ENCODE measurements at regions not wholly inside any gene's neighbourhood (a gene's known extent, or its start where the extent isn't known, plus 50 kb on each side); places are given as distances from the start of the nearest gene placed in this dataset.
A peak's percentile ranks its signal among the peaks of the same experiment; 100 is the strongest.
"Not testable (repeated sequence)": the region's sequence is repeated elsewhere in the genome, so short reads cannot be mapped to it uniquely, and the experiment has no call there.

DNA sequence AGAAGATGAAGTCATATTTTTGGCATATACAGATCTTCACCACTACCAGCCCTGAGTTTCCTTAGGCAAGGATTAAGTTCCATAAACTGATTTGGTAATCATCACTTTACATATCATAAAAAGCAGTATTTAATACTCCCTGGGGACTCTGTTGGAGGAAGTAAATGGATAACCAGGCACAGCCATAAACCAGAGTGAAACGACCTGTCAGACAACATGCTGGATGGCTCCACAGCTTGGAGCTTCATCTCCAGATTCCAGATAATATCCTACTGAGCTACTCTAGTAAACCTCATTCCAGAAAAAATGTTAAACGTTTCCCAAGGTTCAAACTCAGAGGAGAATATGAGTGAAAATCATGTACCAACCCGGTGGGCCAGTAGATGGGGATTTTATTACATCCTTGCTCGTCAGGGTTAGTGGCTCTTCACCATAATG lies 109.2 kb downstream of the BASP1 start:
- no peak overlapping the region for H3K4me3 ChIP-seq (ENCODE audit: low read depth, low read length)
- peak; percentile 81 for DNase-seq (ENCODE audit: low read depth)
- TF ChIP-seq, protein P1, sequence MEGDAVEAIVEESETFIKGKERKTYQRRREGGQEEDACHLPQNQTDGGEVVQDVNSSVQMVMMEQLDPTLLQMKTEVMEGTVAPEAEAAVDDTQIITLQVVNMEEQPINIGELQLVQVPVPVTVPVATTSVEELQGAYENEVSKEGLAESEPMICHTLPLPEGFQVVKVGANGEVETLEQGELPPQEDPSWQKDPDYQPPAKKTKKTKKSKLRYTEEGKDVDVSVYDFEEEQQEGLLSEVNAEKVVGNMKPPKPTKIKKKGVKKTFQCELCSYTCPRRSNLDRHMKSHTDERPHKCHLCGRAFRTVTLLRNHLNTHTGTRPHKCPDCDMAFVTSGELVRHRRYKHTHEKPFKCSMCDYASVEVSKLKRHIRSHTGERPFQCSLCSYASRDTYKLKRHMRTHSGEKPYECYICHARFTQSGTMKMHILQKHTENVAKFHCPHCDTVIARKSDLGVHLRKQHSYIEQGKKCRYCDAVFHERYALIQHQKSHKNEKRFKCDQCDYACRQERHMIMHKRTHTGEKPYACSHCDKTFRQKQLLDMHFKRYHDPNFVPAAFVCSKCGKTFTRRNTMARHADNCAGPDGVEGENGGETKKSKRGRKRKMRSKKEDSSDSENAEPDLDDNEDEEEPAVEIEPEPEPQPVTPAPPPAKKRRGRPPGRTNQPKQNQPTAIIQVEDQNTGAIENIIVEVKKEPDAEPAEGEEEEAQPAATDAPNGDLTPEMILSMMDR (IDR thresholded peaks at IDR 0.05; ENCODE audit: control insufficient read depth, extremely low read depth, insufficient read depth): no peak

DNA sequence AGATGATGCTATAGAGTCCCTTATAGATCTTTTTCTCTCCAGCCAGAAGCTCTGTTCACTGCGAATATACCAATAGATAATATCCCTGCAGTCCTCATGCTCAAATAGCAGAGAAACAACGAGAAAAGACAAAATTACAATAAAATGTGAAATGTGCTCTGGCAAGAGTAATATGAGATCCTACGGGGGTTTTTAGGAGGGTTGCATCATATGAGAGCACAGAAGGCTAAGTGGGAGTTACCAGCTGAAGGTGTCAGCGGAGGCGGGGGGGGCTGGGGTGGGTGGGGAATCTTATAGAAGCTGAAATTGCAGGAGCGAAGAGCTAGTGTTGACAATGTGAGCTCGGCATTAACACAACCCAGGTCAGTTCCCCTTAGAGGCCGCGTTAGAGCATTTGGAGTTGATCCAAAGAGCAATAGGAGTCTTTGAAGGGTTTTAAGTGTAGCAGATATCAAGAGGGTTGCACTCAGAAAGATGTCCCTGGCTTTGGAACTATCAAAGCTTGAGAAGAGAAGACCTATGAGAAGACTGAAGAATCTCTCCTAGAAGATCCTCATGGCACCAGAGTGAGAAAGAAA lies 109.7 kb downstream of the BASP1 start:
- TF ChIP-seq, protein P1 (IDR thresholded peaks at IDR 0.05; ENCODE audit: control insufficient read depth, extremely low read depth, insufficient read depth): no peak
- no peak overlapping the region for H3K4me3 ChIP-seq (ENCODE audit: low read depth, low read length)
- no peak for DNase-seq (ENCODE audit: low read depth)

DNA sequence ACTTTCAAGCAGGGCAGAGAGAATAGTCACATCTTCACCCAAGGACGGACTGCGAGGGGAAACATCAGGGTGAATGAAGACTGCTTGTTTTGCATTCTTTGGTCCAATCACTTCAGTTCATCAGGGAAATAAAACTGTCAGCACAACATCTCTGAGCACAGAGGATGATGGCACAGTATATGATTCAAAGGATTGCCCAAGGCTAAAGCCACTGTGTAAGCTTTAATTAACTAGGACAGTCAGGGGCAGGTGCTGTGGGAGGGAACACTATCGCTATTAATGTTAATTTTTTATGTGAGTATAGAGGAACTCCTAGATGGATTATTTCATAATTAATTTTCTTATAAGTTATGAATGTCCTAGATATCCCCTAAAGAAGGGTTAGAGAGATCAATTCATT lies 112.1 kb downstream of the BASP1 start:
- H3K4me3 ChIP-seq (ENCODE audit: low read depth, low read length): no peak overlapping the region
- TF ChIP-seq, protein P1 (IDR thresholded peaks at IDR 0.05; ENCODE audit: control insufficient read depth, extremely low read depth, insufficient read depth): no peak
- DNase-seq (ENCODE audit: low read depth): no peak

- TF ChIP-seq, protein P1 (IDR thresholded peaks at IDR 0.05; ENCODE audit: control insufficient read depth, extremely low read depth, insufficient read depth): no peak
- peak; percentile 35 for DNase-seq (ENCODE audit: low read depth)
- H3K4me3 ChIP-seq (ENCODE audit: low read depth, low read length): no peak overlapping the region
Observed at GRCh38 chr5:17330386-17330785, 113.0 kb downstream of the BASP1 start.

DNA sequence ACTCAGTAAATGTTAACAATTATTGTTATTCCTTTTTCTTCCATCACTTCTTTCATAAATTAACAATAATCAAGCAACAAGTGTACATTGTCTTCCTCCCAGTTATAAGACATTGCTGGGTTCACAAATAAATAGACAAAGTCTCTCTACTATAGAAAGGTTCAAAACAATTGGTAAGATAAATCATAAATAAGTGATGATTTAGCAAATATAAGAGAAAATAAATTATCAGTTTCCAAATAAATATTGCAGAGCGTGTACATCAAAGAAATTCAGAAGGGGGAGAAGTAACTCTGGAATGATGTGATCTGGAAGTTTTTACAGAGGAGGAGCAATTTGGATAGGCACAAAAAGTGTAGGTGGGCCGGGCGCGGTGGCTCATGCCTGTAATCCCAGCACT lies 114.2 kb downstream of the BASP1 start:
- TF ChIP-seq, protein P1 (IDR thresholded peaks at IDR 0.05; ENCODE audit: control insufficient read depth, extremely low read depth, insufficient read depth): no peak
- no peak for DNase-seq (ENCODE audit: low read depth)
- H3K4me3 ChIP-seq (ENCODE audit: low read depth, low read length): no peak overlapping the region

DNA sequence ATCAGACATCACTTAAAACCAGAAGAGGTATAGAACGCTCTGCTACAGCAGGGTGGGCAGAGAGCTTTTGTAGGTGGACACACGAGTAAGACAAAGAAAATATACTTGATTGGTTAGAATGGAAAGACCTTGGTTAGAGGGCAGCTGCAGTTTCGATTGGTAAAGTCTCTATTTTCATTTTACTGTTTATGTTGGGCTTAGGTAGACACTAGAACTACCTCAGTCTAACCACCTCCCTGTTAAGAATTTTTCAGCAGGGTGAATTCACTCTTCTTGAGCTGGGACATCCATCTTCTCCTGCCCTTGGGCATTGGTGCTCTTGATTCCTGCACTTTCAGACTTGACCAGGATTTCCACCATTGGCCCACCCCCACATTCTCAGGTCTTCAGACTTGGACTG lies 116.3 kb downstream of the BASP1 start:
- TF ChIP-seq, protein P1 (IDR thresholded peaks at IDR 0.05; ENCODE audit: control insufficient read depth, extremely low read depth, insufficient read depth): no peak
- DNase-seq (ENCODE audit: low read depth): no peak
- H3K4me3 ChIP-seq (ENCODE audit: low read depth, low read length): no peak overlapping the region

- no peak overlapping the region for H3K4me3 ChIP-seq (ENCODE audit: low read depth, low read length)
- no peak for DNase-seq (ENCODE audit: low read depth)
- TF ChIP-seq, protein P1 (IDR thresholded peaks at IDR 0.05; ENCODE audit: control insufficient read depth, extremely low read depth, insufficient read depth): no peak
Observed at GRCh38 chr5:17336054-17336453, 118.6 kb downstream of the BASP1 start.

GRCh38 chr5:17336723-17337122 lies 119.3 kb downstream of the BASP1 start:
- H3K4me3 ChIP-seq (ENCODE audit: low read depth, low read length); DNase-seq (ENCODE audit: low read depth): not testable (repeated sequence)
